PC-9 (cell line): ENCODE measurements at regions not wholly inside any gene's neighbourhood (a gene's known extent, or its start where the extent isn't known, plus 50 kb on each side); places are given as distances from the start of the nearest gene placed in this dataset.

Experiments
- BruUV-seq: library from RNA; stranded (reverse); fragments of 400-500 nt; replicated peaks from 2 replicates; lab custom pipeline; 2021; lab: Mats Ljungman, UMichigan
- CTCF ChIA-PET: fragments of 300-600 bp; sonication (Branson Sonifier 250); formaldehyde crosslinking; loops from one replicate; lab custom pipeline; 2022; ENCODE audit warnings: antibody characterized with exemption; lab: Charles Lee
- POLR2A ChIA-PET: fragments of 300-600 bp; sonication (Branson Sonifier 250); formaldehyde crosslinking; loops from one replicate; lab custom pipeline; 2022; ENCODE audit warnings: antibody characterized with exemption; ENCODE audit not compliant: unreplicated experiment; lab: Charles Lee
- DNase-seq, 2 experiments: peaks; one replicate each; pipeline versions ENCODE4 v3.0.0 to v3.0.0-alpha.2; 2015 to 2022; ENCODE audit warnings: mixed read lengths in 1 of 2
- H2AFZ ChIP-seq: fragments of 200-600 bp; sonication (generic); 2 replicates; pipeline ENCODE4 v1.8.1; 2017; ENCODE audit warnings: antibody characterized with exemption
- H3F3A ChIP-seq: fragments of 200-600 bp; sonication (generic); 2 replicates; pipeline ENCODE4 v1.8.1; 2017; ENCODE audit warnings: antibody characterized with exemption, mild to moderate bottlenecking, low read depth; ENCODE audit not compliant: insufficient read depth
- H3K27ac ChIP-seq: fragments of 200-600 bp; sonication (generic); 2 replicates; pipeline ENCODE4 v1.6.1; 2016; ENCODE audit warnings: mixed run types
- H3K27me3 ChIP-seq: fragments of 200-600 bp; sonication (generic); 2 replicates; pipeline ENCODE4 v1.6.1; 2016; ENCODE audit warnings: low read depth, mixed run types; ENCODE audit not compliant: insufficient read depth
- H3K36me3 ChIP-seq: fragments of 200-600 bp; sonication (generic); 2 replicates; pipeline ENCODE4 v1.6.1; 2016; ENCODE audit warnings: low read depth, mixed run types
- H3K4me1 ChIP-seq: fragments of 200-600 bp; sonication (generic); replicated peaks from 2 replicates; pipeline ENCODE4 v1.6.1; 2016; ENCODE audit warnings: mixed run types; ENCODE audit not compliant: insufficient read depth
- H3K4me2 ChIP-seq: fragments of 200-600 bp; sonication (generic); 2 replicates; pipeline ENCODE4 v1.6.1; 2017; ENCODE audit warnings: mixed run types
- H3K4me3 ChIP-seq: fragments of 200-600 bp; sonication (generic); 2 replicates; pipeline ENCODE4 v1.6.1; 2016; ENCODE audit warnings: mixed run types
- H3K79me2 ChIP-seq: fragments of 200-600 bp; sonication (generic); 2 replicates; pipeline ENCODE4 v1.6.1; 2017; ENCODE audit warnings: low read depth, mixed run types
- H3K9me2 ChIP-seq: fragments of 200-600 bp; sonication (generic); 2 replicates; pipeline ENCODE4 v1.8.1; 2017; ENCODE audit warnings: mild to moderate bottlenecking; ENCODE audit not compliant: insufficient read depth
- H3K9me3 ChIP-seq: fragments of 200-600 bp; sonication (generic); 2 replicates; pipeline ENCODE4 v1.8.1; 2016; ENCODE audit warnings: low read depth; ENCODE audit not compliant: insufficient read depth
- H4K20me1 ChIP-seq: fragments of 200-600 bp; sonication (generic); 2 replicates; pipeline ENCODE4 v1.8.1; 2017; ENCODE audit not compliant: insufficient read depth
- EZH2 ChIP-seq: fragments of 200-600 bp; sonication (generic); IDR thresholded peaks from 2 replicates; pipeline ENCODE4 v1.8.0; 2017; ENCODE audit warnings: antibody characterized with exemption, low read depth
- intact Hi-C: fragments of 100-400 bp; cut with micrococcal nuclease; formaldehyde crosslinking; loops from one replicate; pipeline ENCODE4 v1.10.0; 2022; ENCODE audit not compliant: unreplicated experiment
- TF ChIP-seq, protein P1 (sequence below): fragments of 200-600 bp; sonication (generic); conservative IDR thresholded peaks from 2 replicates; pipeline ENCODE4 v1.6.1; 2017; ENCODE audit warnings: mixed run types, antibody characterized with exemption, mild to moderate bottlenecking, moderate library complexity

DNA sequence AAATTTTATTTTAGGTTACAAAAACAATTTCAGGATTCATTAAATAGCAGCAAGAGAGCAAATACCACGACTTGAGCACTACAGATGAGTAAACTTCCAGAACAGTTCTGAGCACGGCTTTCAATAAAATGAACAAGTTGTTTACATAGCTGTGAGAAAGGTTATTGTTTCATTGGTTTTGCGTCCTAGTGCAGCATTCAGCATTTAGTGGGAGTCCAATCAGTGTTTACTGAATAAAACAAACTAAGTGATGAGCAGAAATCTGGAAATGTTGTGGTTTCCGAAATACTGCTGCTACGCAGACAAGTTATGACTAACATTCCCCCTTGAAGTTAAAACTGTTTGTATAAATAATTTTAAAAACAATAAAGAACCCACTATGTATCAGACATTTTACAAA lies 251.5 kb upstream of the STARD13 start:
- Histone ChIP-seq H2AFZ (no peak overlapping the region), H3K9me3 (no peaks in the 10 kb centered on the region), H3K4me3 (no peak overlapping the region), H3K4me2 (no peak overlapping the region), H3K27ac (no peak overlapping the region), H3K27me3 (no peaks in the 10 kb centered on the region), H3K4me1 (peaks cover 13% of the 10 kb centered on the region), H3K36me3 (no peaks in the 10 kb centered on the region), H3F3A (peaks cover 15% of the 10 kb centered on the region), H4K20me1 (no peaks in the 10 kb centered on the region), H3K9me2 (no peaks in the 10 kb centered on the region), H3K79me2 (no peaks in the 10 kb centered on the region)
- BruUV-seq = no TSS peak
- TF ChIP-seq, protein P1, sequence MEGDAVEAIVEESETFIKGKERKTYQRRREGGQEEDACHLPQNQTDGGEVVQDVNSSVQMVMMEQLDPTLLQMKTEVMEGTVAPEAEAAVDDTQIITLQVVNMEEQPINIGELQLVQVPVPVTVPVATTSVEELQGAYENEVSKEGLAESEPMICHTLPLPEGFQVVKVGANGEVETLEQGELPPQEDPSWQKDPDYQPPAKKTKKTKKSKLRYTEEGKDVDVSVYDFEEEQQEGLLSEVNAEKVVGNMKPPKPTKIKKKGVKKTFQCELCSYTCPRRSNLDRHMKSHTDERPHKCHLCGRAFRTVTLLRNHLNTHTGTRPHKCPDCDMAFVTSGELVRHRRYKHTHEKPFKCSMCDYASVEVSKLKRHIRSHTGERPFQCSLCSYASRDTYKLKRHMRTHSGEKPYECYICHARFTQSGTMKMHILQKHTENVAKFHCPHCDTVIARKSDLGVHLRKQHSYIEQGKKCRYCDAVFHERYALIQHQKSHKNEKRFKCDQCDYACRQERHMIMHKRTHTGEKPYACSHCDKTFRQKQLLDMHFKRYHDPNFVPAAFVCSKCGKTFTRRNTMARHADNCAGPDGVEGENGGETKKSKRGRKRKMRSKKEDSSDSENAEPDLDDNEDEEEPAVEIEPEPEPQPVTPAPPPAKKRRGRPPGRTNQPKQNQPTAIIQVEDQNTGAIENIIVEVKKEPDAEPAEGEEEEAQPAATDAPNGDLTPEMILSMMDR = no peak
- no peak for TF ChIP-seq EZH2
- POLR2A ChIA-PET = no interaction called here
- DNase-seq = no peak
- CTCF ChIA-PET = no interaction called here
- intact Hi-C loops = no loop called here

DNA sequence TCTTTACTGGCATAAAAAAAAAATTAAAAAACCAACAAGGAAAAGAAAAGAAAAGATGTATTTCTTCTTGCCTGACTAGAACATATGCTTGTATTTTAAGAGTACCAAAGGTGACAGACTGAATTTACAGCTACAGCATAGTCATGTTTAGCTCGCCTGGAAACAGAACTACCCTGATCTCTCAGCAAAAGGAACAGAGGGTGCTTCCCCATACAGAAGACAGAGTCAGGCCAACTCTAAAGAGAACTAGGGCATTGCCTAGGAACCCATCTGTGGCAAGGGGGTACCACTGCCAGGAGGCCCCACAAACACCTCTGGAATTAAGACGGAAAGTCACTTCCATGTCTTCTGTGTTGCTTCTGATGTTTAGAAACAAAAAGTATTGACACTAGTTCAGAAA lies 252.1 kb upstream of the STARD13 start:
- POLR2A ChIA-PET = no interaction called here
- CTCF ChIA-PET = no interaction called here
- no peaks in the 10 kb centered on the region for H3K36me3 ChIP-seq
- no peaks in the 10 kb centered on the region for H3K9me3 ChIP-seq
- BruUV-seq = no TSS peak
- peaks cover 13% of the 10 kb centered on the region for H3K4me1 ChIP-seq
- H3K4me3 ChIP-seq = no peak overlapping the region
- H3K79me2 ChIP-seq = no peaks in the 10 kb centered on the region
- no peaks in the 10 kb centered on the region for H3K9me2 ChIP-seq
- intact Hi-C loops = no loop called here
- TF ChIP-seq EZH2 = no peak
- TF ChIP-seq, protein P1 = no peak
- no peak overlapping the region for H3K4me2 ChIP-seq
- peaks cover 16% of the 10 kb centered on the region for H3F3A ChIP-seq
- no peak overlapping the region for H3K27ac ChIP-seq
- H3K27me3 ChIP-seq = no peaks in the 10 kb centered on the region
- no peak overlapping the region for H2AFZ ChIP-seq
- no peaks in the 10 kb centered on the region for H4K20me1 ChIP-seq
- DNase-seq = no peak

DNA sequence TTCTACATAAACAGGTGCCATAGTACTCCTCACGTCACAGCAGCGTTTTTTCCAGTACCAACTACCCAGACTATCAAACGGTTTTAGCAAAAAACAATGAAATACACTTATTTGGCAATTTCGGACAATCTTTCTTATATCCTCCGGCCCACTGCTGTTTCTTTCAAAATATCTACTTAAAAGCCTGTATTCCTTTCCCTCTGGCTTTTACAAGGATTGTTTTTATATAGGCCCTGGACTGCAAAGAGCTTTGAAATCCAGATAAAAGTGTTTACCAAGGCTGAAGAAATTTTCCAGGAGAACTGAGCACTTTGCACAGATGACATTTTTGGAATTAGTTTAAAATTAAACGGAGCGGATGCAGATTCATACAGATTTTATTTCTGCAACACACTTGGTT lies 255.9 kb upstream of the STARD13 start:
- TF ChIP-seq, protein P1 = no peak
- no peak for TF ChIP-seq EZH2
- peaks cover 34% of the 10 kb centered on the region for H3F3A ChIP-seq
- H3K9me2 ChIP-seq = no peaks in the 10 kb centered on the region
- H3K36me3 ChIP-seq = no peaks in the 10 kb centered on the region
- no peaks in the 10 kb centered on the region for H3K27me3 ChIP-seq
- CTCF ChIA-PET = no interaction called here
- H3K4me1 ChIP-seq = peaks cover 28% of the 10 kb centered on the region
- BruUV-seq = no TSS peak
- no peaks in the 10 kb centered on the region for H4K20me1 ChIP-seq
- H3K4me3 ChIP-seq = peak overlapping the region; percentile 74
- peak overlapping the region; percentile 99 for H3K27ac ChIP-seq
- no peaks in the 10 kb centered on the region for H3K79me2 ChIP-seq
- no peaks in the 10 kb centered on the region for H3K9me3 ChIP-seq
- H3K4me2 ChIP-seq = peak overlapping the region; percentile 88
- peak overlapping the region; percentile 80 for H2AFZ ChIP-seq
- intact Hi-C loops = loop anchor here (5.0 to 10.0 kb wide), 2 partner anchors 189 to 1623 kb away; no protein-coding TSS in a partner anchor
- no peak for DNase-seq
- POLR2A ChIA-PET = interaction anchor here (0.8 kb wide), 1 partner anchor 324 kb away, joined by 7 read pairs; no protein-coding TSS in a partner anchor
